ENCODE measurements at regions not wholly inside any gene's neighbourhood (a gene's known extent, or its start where the extent isn't known, plus 50 kb on each side); places are given as distances from the start of the nearest gene placed in this dataset.
A peak's percentile ranks its signal among the peaks of the same experiment; 100 is the strongest.

DNA sequence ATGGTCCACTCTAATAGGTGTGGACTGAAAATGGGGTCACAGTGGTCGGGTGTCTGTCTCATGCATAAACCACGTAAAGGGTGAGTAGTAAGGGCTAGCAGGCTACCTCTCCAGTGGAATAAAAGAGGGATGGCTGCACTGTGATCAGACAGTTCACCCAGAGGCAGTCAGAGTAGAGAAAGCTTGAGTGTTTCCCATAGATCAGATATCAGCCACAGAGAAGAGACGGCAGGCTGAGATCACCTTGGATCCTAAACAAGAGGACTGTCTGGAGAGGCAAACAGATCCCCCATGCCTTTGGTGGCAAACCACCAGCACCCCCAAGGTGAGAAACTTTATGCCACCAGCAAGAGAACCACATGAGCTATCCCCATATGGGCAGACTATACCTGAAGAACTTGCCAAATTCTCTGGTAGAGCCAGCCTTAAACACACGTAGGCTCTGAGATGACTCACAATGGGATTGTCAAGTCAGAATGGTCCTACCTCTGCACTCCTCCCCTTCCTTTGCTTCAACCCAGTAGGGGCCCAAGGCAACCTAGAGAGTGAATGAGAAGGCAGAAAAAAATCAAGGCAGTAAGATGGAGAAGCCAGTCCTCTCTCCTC lies 205.2 kb upstream of the MAP3K1 start:
- peaks cover 8% of the 10 kb centered on the region for H3K36me3 Mint-ChIP-seq
- H3K4me1 Mint-ChIP-seq, result peaks cover 92% of the 10 kb centered on the region
- peak overlapping the region; percentile 8 for H3K27ac Mint-ChIP-seq
- H3K27me3 Mint-ChIP-seq, result no peaks in the 10 kb centered on the region
- H3K4me3 Mint-ChIP-seq, result peak overlapping the region; percentile 21
- H3K9me3 Mint-ChIP-seq, result peaks cover 19% of the 10 kb centered on the region

DNA sequence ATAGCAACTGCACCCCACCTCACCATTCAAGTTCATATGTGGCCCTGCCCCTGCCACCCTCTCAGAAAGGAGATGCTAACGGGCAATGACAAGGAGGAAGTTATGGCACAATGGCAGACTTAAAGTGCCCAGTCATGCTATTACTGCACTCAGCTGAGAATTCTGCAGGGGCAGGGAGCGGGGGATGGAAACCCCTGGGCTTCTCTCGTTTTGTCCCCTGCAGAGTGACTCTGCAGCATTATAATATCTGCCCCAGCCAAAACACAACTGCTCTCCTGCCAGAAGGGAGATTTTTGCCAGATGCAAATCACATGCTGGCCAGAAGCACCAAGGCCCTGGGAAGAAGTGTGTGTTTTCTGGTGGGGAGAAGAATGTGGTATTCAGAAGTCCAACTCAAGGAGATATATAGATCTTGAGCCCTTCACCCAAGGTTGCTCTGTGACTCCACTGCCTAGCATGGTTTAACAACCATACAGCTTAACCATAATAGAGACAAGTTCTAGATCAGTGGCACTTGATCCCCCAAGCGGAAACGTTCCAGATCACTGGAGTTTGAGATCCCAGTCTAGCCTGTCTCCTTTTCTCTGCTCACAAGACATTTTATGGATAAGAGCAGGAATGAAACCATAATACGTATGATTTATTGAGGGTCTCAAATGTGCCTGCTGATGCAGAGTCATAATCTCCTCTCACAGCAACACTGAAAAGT lies 207.0 kb upstream of the MAP3K1 start:
- H3K4me1 Mint-ChIP-seq, result peaks cover 78% of the 10 kb centered on the region
- peaks cover 10% of the 10 kb centered on the region for H3K9me3 Mint-ChIP-seq
- peaks cover 8% of the 10 kb centered on the region for H3K36me3 Mint-ChIP-seq
- no peak overlapping the region for H3K27ac Mint-ChIP-seq
- no peaks in the 10 kb centered on the region for H3K27me3 Mint-ChIP-seq
- no peak overlapping the region for H3K4me3 Mint-ChIP-seq

DNA sequence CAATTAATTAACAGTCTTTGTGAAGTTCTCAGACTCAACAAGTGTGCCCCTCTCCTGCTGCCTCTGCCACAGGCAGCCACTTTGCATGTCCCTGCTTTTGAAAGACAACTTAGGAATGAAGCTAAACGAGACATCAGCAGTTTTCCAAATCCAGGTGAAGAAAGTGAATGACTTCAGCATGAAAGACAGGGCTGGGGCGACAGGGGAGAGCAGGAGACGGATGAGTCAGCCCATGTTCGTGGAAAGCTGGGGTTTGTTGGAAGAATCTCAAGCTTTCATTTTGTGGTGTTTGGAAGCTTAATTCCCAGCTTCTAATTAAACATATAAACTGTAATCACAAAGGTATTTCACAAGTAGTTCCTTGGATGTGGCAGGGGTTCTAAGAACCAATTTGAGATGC lies 207.8 kb upstream of the MAP3K1 start:
- H3K36me3 Mint-ChIP-seq, result peaks cover 8% of the 10 kb centered on the region
- peaks cover 75% of the 10 kb centered on the region for H3K4me1 Mint-ChIP-seq
- H3K4me3 Mint-ChIP-seq, result no peak overlapping the region
- peaks cover 10% of the 10 kb centered on the region for H3K9me3 Mint-ChIP-seq
- H3K27me3 Mint-ChIP-seq, result no peaks in the 10 kb centered on the region
- no peak overlapping the region for H3K27ac Mint-ChIP-seq

DNA sequence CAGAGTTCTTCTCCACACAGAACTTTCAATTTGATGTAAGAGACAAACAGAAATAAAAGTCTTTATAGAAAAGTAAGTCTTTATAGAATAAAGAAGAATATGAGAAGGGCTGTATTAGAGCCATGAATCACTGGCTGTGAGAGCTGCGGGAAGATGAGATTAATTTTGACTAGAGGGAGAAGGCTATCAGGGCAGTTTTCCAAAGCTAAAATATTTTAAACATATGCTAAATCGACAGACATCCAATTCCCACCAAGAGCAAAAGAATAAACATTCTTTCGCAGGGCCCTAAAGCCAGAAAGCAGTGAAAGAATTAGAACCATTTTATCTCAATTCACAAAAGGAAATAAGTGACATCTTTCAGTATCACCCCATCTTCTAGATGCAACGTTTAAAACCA lies 208.3 kb upstream of the MAP3K1 start:
- Mint-ChIP-seq H3K27ac (no peak overlapping the region), H3K27me3 (no peaks in the 10 kb centered on the region), H3K36me3 (peaks cover 8% of the 10 kb centered on the region), H3K9me3 (peaks cover 10% of the 10 kb centered on the region), H3K4me3 (no peak overlapping the region), H3K4me1 (peaks cover 74% of the 10 kb centered on the region)

DNA sequence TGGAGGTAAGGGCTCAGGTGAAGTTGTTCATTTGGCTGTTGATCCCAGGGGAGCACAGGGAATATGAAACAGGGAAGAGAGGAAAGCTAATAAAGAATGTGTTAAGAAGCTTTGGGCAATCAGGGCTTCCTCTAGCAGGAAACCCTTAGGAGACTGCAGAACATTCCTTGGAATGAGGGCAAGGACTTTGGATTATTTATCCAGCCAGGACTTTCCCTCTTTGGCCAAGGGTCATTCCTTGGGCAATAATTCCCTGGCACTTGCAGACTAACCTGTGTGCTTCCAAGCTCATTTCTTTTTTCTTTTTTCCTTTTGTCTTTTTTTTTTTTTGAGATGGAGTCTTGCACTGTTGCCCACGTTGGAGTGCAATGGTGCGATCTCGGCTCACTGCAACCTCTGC lies 209.2 kb upstream of the MAP3K1 start:
- Mint-ChIP-seq H3K36me3 (peaks cover 5% of the 10 kb centered on the region), H3K27me3 (no peaks in the 10 kb centered on the region), H3K4me1 (peaks cover 71% of the 10 kb centered on the region), H3K9me3 (peaks cover 3% of the 10 kb centered on the region), H3K4me3 (no peak overlapping the region), H3K27ac (no peak overlapping the region)

DNA sequence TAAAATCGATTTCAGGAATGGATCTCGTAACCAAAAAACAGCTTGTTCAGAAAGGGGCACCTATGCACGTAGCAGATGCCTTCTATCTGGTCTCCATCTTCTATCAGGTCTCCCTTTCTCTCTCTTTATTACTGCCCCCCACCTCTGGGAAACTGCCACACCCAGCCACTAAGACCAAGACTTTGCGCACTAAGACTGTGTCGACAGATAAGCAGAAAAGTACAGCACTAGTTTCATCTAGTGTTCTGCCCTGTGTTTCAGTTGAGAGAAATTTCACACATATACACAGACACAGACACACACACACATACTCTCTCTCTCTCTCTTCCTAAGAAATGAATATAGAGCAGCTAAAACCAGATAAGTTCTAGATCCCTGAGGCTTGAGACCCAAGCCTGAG lies 210.1 kb upstream of the MAP3K1 start:
- Mint-ChIP-seq H3K36me3 (no peaks in the 10 kb centered on the region), H3K4me1 (peaks cover 66% of the 10 kb centered on the region), H3K9me3 (no peaks in the 10 kb centered on the region), H3K27me3 (no peaks in the 10 kb centered on the region), H3K4me3 (no peak overlapping the region), H3K27ac (no peak overlapping the region)

DNA sequence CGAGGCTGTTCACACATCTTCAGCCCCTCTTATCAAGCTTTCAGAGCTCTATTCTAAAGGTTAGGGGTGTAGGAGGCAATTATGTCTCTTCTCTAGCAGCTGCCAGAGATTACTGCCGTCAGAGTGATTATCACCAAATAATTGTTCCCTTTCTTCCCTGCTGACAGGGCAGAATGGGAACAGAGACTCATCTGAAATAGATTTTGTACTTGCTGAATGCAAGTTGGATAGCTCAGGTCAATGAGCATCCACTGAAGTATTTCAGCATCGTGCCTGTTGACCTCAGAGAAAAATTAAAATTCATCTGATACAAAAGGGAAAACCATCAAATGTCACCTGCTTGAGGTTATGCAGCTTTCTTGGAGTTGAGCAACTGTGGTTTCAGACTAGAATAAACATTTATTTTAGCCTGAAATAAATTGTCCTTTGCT lies 213.7 kb upstream of the MAP3K1 start:
- Mint-ChIP-seq H3K27ac (no peak overlapping the region), H3K4me1 (peaks cover 48% of the 10 kb centered on the region), H3K36me3 (no peaks in the 10 kb centered on the region), H3K4me3 (no peak overlapping the region), H3K27me3 (no peaks in the 10 kb centered on the region), H3K9me3 (no peaks in the 10 kb centered on the region)

DNA sequence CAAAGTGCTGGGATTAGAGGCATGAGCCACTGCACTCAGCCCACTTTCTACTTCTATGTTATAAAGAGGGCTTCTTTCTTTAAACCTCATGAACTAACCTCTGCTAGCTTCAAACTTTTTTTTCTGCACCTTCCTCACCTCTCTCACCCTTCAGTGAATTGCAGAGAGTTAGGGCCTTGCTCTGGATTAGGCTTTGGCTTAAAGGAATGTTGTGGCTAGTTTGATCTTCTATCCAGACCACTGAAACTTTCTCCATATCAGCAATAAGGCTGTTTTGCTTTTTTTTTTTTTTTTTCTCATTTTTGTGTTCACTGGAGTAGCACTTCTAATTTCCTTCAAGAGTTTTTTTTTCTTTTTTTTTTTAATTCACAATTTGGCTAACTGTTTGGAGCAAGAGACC lies 216.4 kb upstream of the MAP3K1 start:
- no peaks in the 10 kb centered on the region for H3K27me3 Mint-ChIP-seq
- H3K9me3 Mint-ChIP-seq, result no peaks in the 10 kb centered on the region
- no peaks in the 10 kb centered on the region for H3K36me3 Mint-ChIP-seq
- peaks cover 48% of the 10 kb centered on the region for H3K4me1 Mint-ChIP-seq
- H3K27ac Mint-ChIP-seq, result no peak overlapping the region
- H3K4me3 Mint-ChIP-seq, result no peak overlapping the region

DNA sequence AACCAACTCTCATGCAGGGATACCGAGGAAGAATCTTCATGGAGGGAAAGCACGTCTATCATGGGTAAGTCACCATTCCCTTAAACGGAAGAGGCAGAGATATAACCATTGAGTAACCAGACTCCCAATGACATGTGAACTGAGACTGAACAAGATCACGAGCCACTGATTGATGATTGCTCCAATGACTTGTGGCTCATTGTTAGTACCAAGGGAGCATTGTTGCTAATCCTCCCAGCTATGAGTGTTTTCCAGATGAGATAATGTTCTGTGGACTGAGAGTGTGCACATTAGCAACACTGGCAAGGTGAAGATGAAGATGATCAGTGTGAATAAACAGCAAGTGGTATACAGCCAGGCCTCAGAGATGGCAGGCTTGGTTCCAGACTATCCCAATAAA lies 219.2 kb upstream of the MAP3K1 start:
- Mint-ChIP-seq H3K9me3 (no peaks in the 10 kb centered on the region), H3K4me1 (peaks cover 41% of the 10 kb centered on the region), H3K36me3 (no peaks in the 10 kb centered on the region), H3K4me3 (no peak overlapping the region), H3K27me3 (no peaks in the 10 kb centered on the region), H3K27ac (no peak overlapping the region)

DNA sequence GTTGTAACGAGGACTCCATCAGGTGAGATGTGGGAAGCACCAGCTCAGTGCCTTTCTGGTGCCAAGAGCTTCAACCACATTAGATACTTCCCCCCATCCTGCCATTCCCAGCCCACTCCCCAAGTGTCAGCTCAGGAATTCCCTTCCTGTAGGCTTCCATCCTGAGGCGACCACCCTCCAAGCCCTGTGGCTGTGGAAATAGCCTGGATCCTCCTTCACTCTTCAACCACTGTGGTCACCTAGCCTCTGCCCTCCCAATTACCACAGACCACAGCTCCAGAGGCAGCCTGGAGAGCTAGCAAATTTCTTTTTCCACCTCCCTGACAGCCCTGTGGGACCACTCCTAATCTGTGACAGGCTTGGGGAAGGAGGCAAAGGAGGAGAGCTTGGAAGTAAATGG lies 219.8 kb upstream of the MAP3K1 start:
- Mint-ChIP-seq H3K27me3 (no peaks in the 10 kb centered on the region), H3K4me1 (peaks cover 40% of the 10 kb centered on the region), H3K36me3 (no peaks in the 10 kb centered on the region), H3K27ac (no peak overlapping the region), H3K9me3 (no peaks in the 10 kb centered on the region), H3K4me3 (no peak overlapping the region)

DNA sequence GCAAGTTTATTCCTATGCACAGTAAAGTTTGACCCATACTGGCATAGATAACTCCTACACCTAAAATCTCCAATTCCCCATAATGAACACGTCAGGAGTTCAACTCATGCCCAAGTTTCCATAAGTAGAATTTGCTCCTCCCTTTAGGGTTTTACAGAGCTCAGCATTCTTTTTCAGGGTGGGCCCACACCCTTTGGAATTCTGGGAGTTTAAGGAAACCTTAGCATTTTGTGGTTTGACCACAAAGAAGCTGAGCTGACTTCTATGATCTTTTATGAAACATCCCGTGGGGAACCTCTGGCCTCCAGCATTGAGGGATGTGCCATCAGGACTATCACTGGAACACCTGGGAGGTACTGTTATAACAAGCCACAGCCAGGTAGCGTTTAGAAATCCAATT lies 220.6 kb upstream of the MAP3K1 start:
- Mint-ChIP-seq H3K4me3 (no peak overlapping the region), H3K27me3 (no peaks in the 10 kb centered on the region), H3K9me3 (no peaks in the 10 kb centered on the region), H3K36me3 (no peaks in the 10 kb centered on the region), H3K4me1 (peaks cover 43% of the 10 kb centered on the region), H3K27ac (no peak overlapping the region)

DNA sequence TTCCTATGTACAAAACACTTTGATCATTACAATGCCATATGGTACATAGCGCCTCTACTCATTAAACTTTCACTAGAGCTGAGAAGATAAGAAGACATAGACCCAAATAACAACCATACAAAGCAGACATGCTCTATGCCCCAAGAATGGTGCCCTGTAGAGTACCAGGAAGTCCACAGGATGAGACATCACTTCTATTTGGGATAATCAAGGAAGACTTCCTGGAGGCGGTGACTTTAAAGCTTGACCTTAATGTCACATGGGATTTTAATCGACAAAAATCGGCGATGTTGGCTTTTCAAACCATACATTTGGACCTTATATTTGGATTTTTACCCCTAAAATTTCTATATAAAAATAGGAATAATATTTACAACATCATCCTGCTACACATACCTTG lies 224.3 kb upstream of the MAP3K1 start:
- H3K27me3 Mint-ChIP-seq, result no peaks in the 10 kb centered on the region
- H3K4me1 Mint-ChIP-seq, result peaks cover 62% of the 10 kb centered on the region
- no peak overlapping the region for H3K27ac Mint-ChIP-seq
- no peak overlapping the region for H3K4me3 Mint-ChIP-seq
- H3K36me3 Mint-ChIP-seq, result no peaks in the 10 kb centered on the region
- H3K9me3 Mint-ChIP-seq, result no peaks in the 10 kb centered on the region

DNA sequence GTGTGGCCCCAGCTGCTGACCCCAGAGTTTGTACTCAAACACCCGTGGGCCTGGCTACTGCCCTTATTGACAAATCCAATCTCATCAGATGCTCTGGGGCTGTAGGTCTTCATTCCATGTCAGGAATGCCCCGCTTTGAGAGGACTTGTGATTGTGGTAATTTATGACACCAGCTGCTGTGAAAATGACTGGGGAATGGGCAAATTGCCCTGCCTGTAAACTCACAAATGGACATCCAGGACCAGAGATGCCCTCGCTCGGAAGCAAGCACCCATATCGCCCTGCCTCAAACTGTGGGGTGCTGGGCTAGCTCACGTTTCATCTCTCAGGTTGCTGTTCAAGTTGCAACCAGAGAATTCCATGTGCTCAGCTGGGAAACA lies 225.9 kb upstream of the MAP3K1 start:
- Mint-ChIP-seq H3K27me3 (no peaks in the 10 kb centered on the region), H3K4me1 (peaks cover 60% of the 10 kb centered on the region), H3K9me3 (no peaks in the 10 kb centered on the region), H3K36me3 (no peaks in the 10 kb centered on the region), H3K27ac (no peak overlapping the region), H3K4me3 (no peak overlapping the region)

DNA sequence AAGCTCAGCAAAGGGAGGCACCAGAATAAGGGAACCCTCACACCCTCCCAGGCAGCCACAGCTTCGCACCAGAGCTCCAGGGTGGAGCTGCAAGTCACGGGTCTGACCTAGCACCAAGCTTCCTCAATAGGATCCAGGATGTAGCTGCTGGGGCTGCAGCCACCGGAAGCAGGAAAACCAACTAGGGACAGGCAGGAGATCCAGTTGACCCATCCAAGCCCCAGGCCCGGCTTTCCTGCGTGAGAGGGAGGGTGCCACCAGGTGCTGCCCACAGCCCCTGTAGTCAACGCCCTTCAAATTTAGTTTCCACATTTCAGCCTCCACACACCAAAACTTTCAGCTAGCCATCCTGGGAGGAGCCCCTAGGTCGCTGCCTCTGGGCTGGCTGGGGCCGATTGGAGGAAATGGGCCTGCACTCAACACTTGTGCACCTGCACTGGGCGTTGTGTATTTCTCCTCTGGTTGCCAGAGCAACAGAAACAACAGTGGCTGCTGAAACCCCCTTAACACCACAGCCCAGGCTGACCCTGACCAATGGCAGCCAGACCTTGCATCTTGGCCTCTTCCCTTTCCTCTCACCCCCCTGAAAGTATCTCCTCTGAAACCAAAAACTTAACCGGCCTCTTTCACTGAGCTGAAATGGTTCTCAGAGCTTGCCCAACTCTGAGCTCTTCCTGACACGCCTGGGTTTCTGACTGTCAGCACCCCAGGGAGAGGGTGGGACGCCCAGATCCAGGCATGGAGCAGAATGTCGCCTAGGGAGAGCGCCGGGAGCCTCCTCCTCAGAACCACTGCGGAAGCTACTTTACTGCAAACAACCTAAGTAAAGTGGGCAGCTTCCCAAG lies 226.5 kb upstream of the MAP3K1 start:
- no peaks in the 10 kb centered on the region for H3K27me3 Mint-ChIP-seq
- no peaks in the 10 kb centered on the region for H3K36me3 Mint-ChIP-seq
- H3K4me3 Mint-ChIP-seq, result peak overlapping the region; percentile 45
- H3K4me1 Mint-ChIP-seq, result peaks cover 60% of the 10 kb centered on the region
- no peaks in the 10 kb centered on the region for H3K9me3 Mint-ChIP-seq
- H3K27ac Mint-ChIP-seq, result peak overlapping the region; percentile 79

DNA sequence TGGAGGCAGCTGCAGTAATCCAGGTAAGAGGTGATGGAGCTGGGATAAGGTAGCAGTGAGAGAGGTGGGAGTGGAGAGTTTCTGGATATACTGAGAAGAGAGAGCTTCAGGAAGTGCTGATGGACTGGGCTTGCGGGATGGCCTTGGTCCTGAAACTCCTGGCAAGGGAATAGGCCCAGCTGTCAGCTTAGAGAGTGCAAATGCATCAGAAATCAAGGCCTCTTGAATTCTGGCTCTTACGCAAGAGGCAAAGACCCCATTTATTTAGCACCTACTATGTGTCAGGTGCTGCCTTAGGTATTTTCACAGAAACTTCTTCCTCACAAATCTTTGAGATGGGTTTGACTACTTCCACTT lies 227.2 kb upstream of the MAP3K1 start:
- Mint-ChIP-seq H3K4me1 (peaks cover 64% of the 10 kb centered on the region), H3K36me3 (no peaks in the 10 kb centered on the region), H3K4me3 (peak overlapping the region; percentile 63), H3K27ac (peak overlapping the region; percentile 60), H3K27me3 (no peaks in the 10 kb centered on the region), H3K9me3 (no peaks in the 10 kb centered on the region)

All from activated naive CD4-positive, alpha-beta T cell treated with anti-CD3 and anti-CD28 coated beads, Interleukin-2, amount 50 U/mL, for 24 hours (primary cell).